Vagina (tissue), 2 donors: ENCODE measurements at regions not wholly inside any gene's neighbourhood (a gene's known extent, or its start where the extent isn't known, plus 50 kb on each side); places are given as distances from the start of the nearest gene placed in this dataset.

Experiments
- POLR2AphosphoS5 ChIP-seq, 2 donors: sonication (generic); formaldehyde crosslinking; IDR thresholded peaks; one replicate each; pipeline ENCODE4 v1.9.0; 2017; ENCODE audit warnings: antibody characterized with exemption in 2 of 2, mild to moderate bottlenecking in 2 of 2, low read depth in 1 of 2; ENCODE audit not compliant: insufficient read depth in 1 of 2
- TF ChIP-seq, protein P1 (sequence below), 3 experiments: fragments of 450-650 bp in 2 of 3; fragments of 200-600 bp in 1 of 3; sonication (generic) in 1 of 3; IDR thresholded peaks; one replicate each; pipeline ENCODE4 v1.5.1; 2017 to 2019; ENCODE audit warnings: antibody characterized with exemption in 3 of 3, mild to moderate bottlenecking in 2 of 3, moderate library complexity in 2 of 3

- TF ChIP-seq, protein P1, sequence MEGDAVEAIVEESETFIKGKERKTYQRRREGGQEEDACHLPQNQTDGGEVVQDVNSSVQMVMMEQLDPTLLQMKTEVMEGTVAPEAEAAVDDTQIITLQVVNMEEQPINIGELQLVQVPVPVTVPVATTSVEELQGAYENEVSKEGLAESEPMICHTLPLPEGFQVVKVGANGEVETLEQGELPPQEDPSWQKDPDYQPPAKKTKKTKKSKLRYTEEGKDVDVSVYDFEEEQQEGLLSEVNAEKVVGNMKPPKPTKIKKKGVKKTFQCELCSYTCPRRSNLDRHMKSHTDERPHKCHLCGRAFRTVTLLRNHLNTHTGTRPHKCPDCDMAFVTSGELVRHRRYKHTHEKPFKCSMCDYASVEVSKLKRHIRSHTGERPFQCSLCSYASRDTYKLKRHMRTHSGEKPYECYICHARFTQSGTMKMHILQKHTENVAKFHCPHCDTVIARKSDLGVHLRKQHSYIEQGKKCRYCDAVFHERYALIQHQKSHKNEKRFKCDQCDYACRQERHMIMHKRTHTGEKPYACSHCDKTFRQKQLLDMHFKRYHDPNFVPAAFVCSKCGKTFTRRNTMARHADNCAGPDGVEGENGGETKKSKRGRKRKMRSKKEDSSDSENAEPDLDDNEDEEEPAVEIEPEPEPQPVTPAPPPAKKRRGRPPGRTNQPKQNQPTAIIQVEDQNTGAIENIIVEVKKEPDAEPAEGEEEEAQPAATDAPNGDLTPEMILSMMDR (IDR thresholded peaks at IDR 0.05): no peak
- TF ChIP-seq POLR2AphosphoS5 (IDR thresholded peaks at IDR 0.05; ENCODE audit: insufficient read depth in 1 of 2, low read depth in 1 of 2): no peak
These were observed 445.9 kb downstream of the SETD4 start for GRCh38 chr21:35614396-35614921.
